Mucosa of descending colon (tissue), 3 donors: ENCODE measurements at regions not wholly inside any gene's neighbourhood (a gene's known extent, or its start where the extent isn't known, plus 50 kb on each side); places are given as distances from the start of the nearest gene placed in this dataset.

Experiments
- ATAC-seq: fragments of 200-7000 bp; cut with Tn5 transposase; one replicate; pipeline ENCODE4 v1.9.1; 2020; ENCODE audit warnings: mild to moderate bottlenecking, moderate library complexity
- DNase-seq, 3 donors: peaks; one replicate each; pipeline ENCODE4 v3.0.0-alpha.2; 2020
- H3K36me3 ChIP-seq: fragments of 200-600 bp; one replicate; pipeline ENCODE4 v1.8.0; 2021; ENCODE audit warnings: low read depth, mild to moderate bottlenecking
- H3K4me1 ChIP-seq: fragments of 200-600 bp; one replicate; pipeline ENCODE4 v1.8.0; 2021; ENCODE audit warnings: low read depth, mild to moderate bottlenecking
- H3K4me3 ChIP-seq: fragments of 200-600 bp; one replicate; pipeline ENCODE4 v1.8.0; 2021; ENCODE audit warnings: mild to moderate bottlenecking
- H3K9me3 ChIP-seq: fragments of 200-600 bp; one replicate; pipeline ENCODE4 v1.8.0; 2021; ENCODE audit warnings: mild to moderate bottlenecking
- intact Hi-C, 2 donors: fragments of 100-400 bp; cut with DNase I in 1 of 2; cut with micrococcal nuclease in 1 of 2; formaldehyde crosslinking; loops; one replicate each; pipeline versions ENCODE4 v1.11.0 to v1.11.1; 2022; cut with DNase I, micrococcal nuclease
- TF ChIP-seq, protein P1 (sequence below): fragments of 200-600 bp; IDR thresholded peaks from one replicate; pipeline ENCODE4 v1.8.0; 2022; ENCODE audit warnings: antibody characterized with exemption, mild to moderate bottlenecking
- donor health status: DM: no; HTN: no; CAD: no; lungs with moderate emphysema.
- donor health status: DM: no; HTN: no; CAD: no.
- donor health status: DM: no; HTN: yes; CAD: no.

DNA sequence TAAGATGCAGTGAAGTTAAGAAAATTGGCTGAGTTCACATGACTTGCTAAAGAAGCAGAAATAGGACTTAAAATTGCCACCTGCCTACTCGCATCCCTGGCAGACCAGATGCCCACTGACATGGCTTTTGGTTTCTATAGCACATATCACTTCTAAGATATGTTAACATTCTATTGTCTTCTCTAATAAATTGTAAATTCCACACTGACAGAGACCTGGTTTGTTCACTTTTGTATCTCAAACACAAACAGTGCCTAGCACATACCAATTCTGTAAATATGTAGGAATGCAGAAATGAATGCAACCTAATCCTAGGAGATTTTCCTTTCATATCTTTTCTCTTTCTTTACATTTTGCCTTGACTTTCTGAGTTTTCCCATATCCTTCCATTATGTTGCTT, 1047.6 kb downstream of the AACS start:
- intact Hi-C loops = no loop called here
- TF ChIP-seq, protein P1, sequence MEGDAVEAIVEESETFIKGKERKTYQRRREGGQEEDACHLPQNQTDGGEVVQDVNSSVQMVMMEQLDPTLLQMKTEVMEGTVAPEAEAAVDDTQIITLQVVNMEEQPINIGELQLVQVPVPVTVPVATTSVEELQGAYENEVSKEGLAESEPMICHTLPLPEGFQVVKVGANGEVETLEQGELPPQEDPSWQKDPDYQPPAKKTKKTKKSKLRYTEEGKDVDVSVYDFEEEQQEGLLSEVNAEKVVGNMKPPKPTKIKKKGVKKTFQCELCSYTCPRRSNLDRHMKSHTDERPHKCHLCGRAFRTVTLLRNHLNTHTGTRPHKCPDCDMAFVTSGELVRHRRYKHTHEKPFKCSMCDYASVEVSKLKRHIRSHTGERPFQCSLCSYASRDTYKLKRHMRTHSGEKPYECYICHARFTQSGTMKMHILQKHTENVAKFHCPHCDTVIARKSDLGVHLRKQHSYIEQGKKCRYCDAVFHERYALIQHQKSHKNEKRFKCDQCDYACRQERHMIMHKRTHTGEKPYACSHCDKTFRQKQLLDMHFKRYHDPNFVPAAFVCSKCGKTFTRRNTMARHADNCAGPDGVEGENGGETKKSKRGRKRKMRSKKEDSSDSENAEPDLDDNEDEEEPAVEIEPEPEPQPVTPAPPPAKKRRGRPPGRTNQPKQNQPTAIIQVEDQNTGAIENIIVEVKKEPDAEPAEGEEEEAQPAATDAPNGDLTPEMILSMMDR = no peak
- H3K4me1 ChIP-seq = no peaks in the 10 kb centered on the region
- peaks cover 16% of the 10 kb centered on the region for H3K9me3 ChIP-seq
- DNase-seq (no peak), ATAC-seq (no peak)
- no peaks in the 10 kb centered on the region for H3K36me3 ChIP-seq
- H3K4me3 ChIP-seq = no peak overlapping the region

DNA sequence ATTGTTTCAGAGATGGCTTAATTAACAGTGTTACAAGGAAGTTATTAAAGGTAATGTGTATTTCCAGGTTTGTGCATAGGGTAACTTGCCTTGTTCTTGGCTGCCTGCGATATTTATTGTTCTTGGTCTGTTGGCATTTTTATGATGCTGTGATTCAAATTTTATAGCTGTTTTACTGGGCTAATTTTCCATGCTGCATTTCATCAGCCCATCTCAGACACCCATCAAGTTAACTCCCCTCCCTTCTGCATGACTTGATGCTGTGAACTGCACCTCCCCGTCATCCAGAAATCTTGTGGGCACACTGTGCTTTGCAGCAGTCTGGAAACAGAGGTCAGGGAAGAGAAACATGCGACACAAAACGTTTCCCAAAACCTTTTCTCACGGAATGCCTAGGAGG, 1049.2 kb downstream of the AACS start:
- TF ChIP-seq, protein P1 = no peak
- no peak overlapping the region for H3K4me3 ChIP-seq
- intact Hi-C loops = no loop called here
- H3K4me1 ChIP-seq = no peaks in the 10 kb centered on the region
- ATAC-seq (no peak), DNase-seq (no peak)
- H3K9me3 ChIP-seq = peaks cover 15% of the 10 kb centered on the region
- no peaks in the 10 kb centered on the region for H3K36me3 ChIP-seq

GRCh38 chr12:126117502-126117901, 1052.3 kb downstream of the AACS start:
- ATAC-seq = no peak
- no peak overlapping the region for H3K4me3 ChIP-seq
- intact Hi-C loops = no loop called here
- no peaks in the 10 kb centered on the region for H3K4me1 ChIP-seq
- TF ChIP-seq, protein P1 = no peak
- no peaks in the 10 kb centered on the region for H3K36me3 ChIP-seq
- H3K9me3 ChIP-seq = peaks cover 26% of the 10 kb centered on the region
- DNase-seq = no peak

- H3K4me3 ChIP-seq = no peak overlapping the region
- TF ChIP-seq, protein P1 = no peak
- H3K4me1 ChIP-seq = no peaks in the 10 kb centered on the region
- intact Hi-C loops = no loop called here
- ATAC-seq = no peak
- no peaks in the 10 kb centered on the region for H3K36me3 ChIP-seq
- H3K9me3 ChIP-seq = peaks cover 77% of the 10 kb centered on the region
- DNase-seq = no peak
These were observed 1074.1 kb downstream of the AACS start for GRCh38 chr12:126139355-126139754.

DNA sequence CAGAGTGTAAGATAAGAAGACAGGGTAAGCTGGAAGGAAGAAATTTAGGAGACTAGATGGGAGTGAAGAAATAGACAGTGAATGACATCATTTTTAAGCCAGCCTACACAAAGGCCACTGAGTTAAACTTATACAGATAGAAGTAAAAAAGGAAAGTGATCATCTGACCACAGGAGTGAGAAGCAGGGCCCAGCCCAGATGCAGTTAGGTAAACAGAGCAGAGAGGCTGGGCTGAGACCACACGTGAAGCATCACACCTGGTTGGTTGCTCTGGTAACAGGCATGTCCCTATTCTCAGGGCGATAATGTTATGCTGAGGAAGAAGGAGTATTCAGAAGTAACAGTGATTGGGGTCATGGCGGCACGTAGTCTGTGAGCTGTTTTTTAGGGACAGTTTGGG, 1079.4 kb downstream of the AACS start:
- Histone ChIP-seq H3K4me1 (no peaks in the 10 kb centered on the region), H3K4me3 (no peak overlapping the region), H3K9me3 (peaks cover 39% of the 10 kb centered on the region), H3K36me3 (no peaks in the 10 kb centered on the region)
- ATAC-seq = no peak
- intact Hi-C loops = no loop called here
- TF ChIP-seq, protein P1 = no peak
- DNase-seq = no peak

- no peaks in the 10 kb centered on the region for H3K4me1 ChIP-seq
- TF ChIP-seq, protein P1 = no peak
- no peak for DNase-seq
- no peak overlapping the region for H3K4me3 ChIP-seq
- H3K36me3 ChIP-seq = no peaks in the 10 kb centered on the region
- ATAC-seq = no peak
- intact Hi-C loops = no loop called here
- peaks cover 29% of the 10 kb centered on the region for H3K9me3 ChIP-seq
These were observed 1082.1 kb downstream of the AACS start for GRCh38 chr12:126147321-126147720.
